ENCODE measurements at regions not wholly inside any gene's neighbourhood (a gene's known extent, or its start where the extent isn't known, plus 50 kb on each side); places are given as distances from the start of the nearest gene placed in this dataset.

DNA sequence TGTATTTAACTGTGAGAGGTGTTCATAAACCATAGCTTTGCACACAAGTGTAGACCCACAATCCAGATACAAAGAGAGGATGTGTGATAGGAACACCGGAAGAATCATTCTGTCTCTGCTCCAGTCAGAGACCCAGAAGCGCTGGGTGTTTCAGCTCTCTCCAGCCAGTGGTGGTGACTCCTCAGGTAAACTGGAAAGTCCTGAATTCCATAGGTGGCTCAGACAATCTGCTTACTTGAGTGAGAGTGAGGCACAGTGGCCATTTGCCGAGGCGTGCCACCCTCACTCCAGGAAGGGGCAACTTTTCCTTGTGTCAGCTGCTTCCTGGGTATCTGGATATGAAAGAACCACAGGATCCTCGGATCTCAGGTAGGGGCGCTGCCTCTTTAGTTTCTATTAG lies 171.5 kb downstream of the KCNS3 start:
- CTCF ChIA-PET = interaction anchor here (0.6 kb wide), 1 partner anchor 16 kb away, joined by 3 read pairs; no protein-coding TSS in a partner anchor
- DNase-seq (ENCODE audit: low read depth in 1 of 2, low spot score in 1 of 2) = no peak
- no peak for TF ChIP-seq FOSB (CRISPR knock-in tag; IDR thresholded peaks at IDR 0.05)
- no peak for TF ChIP-seq POLR2AphosphoS2 (conservative IDR thresholded peaks at IDR 0.05; ENCODE audit: low read length)
- TF ChIP-seq, protein P1, sequence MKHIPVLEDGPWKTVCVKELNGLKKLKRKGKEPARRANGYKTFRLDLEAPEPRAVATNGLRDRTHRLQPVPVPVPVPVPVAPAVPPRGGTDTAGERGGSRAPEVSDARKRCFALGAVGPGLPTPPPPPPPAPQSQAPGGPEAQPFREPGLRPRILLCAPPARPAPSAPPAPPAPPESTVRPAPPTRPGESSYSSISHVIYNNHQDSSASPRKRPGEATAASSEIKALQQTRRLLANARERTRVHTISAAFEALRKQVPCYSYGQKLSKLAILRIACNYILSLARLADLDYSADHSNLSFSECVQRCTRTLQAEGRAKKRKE (CRISPR knock-in tag; IDR thresholded peaks at IDR 0.05; ENCODE audit: low read depth) = no peak
- TF ChIP-seq EHF (CRISPR knock-in tag; IDR thresholded peaks at IDR 0.05) = no peak
- no peak for TF ChIP-seq ZSCAN20 (CRISPR knock-in tag; IDR thresholded peaks at IDR 0.05)
- TF ChIP-seq, protein P2, sequence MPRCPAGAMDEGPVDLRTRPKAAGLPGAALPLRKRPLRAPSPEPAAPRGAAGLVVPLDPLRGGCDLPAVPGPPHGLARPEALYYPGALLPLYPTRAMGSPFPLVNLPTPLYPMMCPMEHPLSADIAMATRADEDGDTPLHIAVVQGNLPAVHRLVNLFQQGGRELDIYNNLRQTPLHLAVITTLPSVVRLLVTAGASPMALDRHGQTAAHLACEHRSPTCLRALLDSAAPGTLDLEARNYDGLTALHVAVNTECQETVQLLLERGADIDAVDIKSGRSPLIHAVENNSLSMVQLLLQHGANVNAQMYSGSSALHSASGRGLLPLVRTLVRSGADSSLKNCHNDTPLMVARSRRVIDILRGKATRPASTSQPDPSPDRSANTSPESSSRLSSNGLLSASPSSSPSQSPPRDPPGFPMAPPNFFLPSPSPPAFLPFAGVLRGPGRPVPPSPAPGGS (IDR thresholded peaks at IDR 0.05) = no peak
- TF ChIP-seq, protein P3, sequence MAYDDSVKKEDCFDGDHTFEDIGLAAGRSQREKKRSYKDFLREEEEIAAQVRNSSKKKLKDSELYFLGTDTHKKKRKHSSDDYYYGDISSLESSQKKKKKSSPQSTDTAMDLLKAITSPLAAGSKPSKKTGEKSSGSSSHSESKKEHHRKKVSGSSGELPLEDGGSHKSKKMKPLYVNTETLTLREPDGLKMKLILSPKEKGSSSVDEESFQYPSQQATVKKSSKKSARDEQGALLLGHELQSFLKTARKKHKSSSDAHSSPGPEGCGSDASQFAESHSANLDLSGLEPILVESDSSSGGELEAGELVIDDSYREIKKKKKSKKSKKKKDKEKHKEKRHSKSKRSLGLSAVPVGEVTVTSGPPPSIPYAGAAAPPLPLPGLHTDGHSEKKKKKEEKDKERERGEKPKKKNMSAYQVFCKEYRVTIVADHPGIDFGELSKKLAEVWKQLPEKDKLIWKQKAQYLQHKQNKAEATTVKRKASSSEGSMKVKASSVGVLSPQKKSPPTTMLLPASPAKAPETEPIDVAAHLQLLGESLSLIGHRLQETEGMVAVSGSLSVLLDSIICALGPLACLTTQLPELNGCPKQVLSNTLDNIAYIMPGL (CRISPR knock-in tag; IDR thresholded peaks at IDR 0.05; ENCODE audit: borderline replicate concordance) = no peak
- TF ChIP-seq, protein P4, sequence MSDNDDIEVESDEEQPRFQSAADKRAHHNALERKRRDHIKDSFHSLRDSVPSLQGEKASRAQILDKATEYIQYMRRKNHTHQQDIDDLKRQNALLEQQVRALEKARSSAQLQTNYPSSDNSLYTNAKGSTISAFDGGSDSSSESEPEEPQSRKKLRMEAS (IDR thresholded peaks at IDR 0.05) = no peak
- no peak for TF ChIP-seq RFX5 (IDR thresholded peaks at IDR 0.05)
- no peak for TF ChIP-seq RCOR1 (IDR thresholded peaks at IDR 0.05; ENCODE audit: low read depth, low read length)
- TF ChIP-seq MAFK (IDR thresholded peaks at IDR 0.05; ENCODE audit: partially characterized antibody) = no peak
- TF ChIP-seq, protein P5, sequence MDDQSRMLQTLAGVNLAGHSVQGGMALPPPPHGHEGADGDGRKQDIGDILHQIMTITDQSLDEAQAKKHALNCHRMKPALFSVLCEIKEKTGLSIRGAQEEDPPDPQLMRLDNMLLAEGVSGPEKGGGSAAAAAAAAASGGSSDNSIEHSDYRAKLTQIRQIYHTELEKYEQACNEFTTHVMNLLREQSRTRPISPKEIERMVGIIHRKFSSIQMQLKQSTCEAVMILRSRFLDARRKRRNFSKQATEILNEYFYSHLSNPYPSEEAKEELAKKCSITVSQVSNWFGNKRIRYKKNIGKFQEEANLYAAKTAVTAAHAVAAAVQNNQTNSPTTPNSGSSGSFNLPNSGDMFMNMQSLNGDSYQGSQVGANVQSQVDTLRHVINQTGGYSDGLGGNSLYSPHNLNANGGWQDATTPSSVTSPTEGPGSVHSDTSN (IDR thresholded peaks at IDR 0.05) = no peak
- TF ChIP-seq NPAS2 (CRISPR knock-in tag; IDR thresholded peaks at IDR 0.05; ENCODE audit: borderline replicate concordance) = no peak
- no peak for FAIRE-seq
- POLR2A ChIA-PET = no interaction called here
- ATAC-seq = no peak
- H3K4me2 ChIP-seq = no peak overlapping the region
- whole genome bisulfite sequencing (ENCODE audit: missing lambda C conversion rate) = 44% methylated on average over 6 of the region's 6 CpGs
- H3K4me1 ChIP-seq = no peaks in the 10 kb centered on the region
- no peak overlapping the region for H3K27ac ChIP-seq
- no peaks in the 10 kb centered on the region for H3K9me3 ChIP-seq
- no peak overlapping the region for H3K4me3 ChIP-seq

DNA sequence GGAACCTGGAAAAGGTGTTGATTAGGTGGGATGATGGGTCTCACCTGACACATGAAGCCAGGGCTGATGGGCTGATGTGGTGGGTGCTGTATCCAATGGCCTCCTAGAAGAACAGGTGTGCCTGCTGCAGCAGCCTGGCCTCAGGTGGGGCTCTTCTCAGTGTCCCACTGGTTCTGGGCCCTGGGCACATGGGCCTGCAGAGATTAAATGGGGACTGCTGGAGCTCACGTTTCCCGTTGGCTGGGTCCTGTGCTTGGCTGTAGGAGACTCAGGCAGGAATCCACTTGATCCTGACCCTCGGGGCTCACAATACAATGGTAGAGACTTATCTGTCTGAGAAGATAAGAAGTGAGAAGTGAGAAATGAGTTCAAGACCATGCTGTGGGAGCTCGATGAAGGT lies 170.9 kb downstream of the KCNS3 start:
- no peak for ATAC-seq
- no peaks in the 10 kb centered on the region for H3K9me3 ChIP-seq
- no peak overlapping the region for H3K4me3 ChIP-seq
- no peak overlapping the region for H3K27ac ChIP-seq
- no peak for DNase-seq (ENCODE audit: low read depth in 1 of 2, low spot score in 1 of 2)
- no peaks in the 10 kb centered on the region for H3K4me1 ChIP-seq
- WGBS (ENCODE audit: missing lambda C conversion rate) = 8% methylated on average over 4 of the region's 4 CpGs
- ChIA-PET CTCF (no interaction called here), POLR2A (no interaction called here)
- TF ChIP-seq NPAS2 (CRISPR knock-in tag; IDR thresholded peaks at IDR 0.05; ENCODE audit: borderline replicate concordance) = no peak
- no peak for FAIRE-seq
- H3K4me2 ChIP-seq = no peak overlapping the region

DNA sequence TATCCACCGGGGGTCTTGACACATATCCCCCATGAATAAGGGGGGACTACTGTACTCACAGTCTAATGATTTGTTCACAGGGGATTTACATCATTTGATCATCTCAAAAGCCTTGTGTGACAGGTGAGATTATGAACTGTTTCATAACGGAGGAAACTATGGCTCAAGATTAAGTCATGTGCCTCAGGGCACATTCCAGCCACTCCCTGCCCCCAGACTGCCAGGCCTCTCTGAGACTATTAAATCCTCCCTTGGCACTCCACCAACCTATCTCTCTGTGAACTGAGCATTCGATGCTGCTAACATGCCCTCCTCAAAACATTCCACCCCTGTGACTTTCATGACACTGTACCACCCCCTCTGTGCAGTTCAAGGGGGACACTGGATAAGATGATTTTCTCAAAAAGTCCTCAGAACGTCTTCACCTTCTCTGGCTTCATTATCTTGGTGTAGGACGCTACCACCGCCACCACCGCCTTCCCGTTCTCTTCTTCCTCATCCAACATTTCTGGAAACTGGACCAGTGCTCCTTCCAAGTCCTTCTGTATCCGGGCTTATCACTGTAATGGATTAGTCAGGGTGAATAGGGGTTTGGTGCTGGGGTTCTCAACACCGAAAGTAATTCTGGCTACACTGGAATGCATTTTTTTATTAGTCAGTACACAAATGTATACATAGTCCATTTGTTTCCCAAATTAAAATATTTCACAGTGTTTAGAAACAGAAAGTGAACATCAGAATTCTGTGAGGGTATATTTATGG lies 169.6 kb downstream of the KCNS3 start:
- Histone ChIP-seq H3K9me3 (no peaks in the 10 kb centered on the region), H3K27ac (no peak overlapping the region), H3K4me2 (no peak overlapping the region), H3K4me3 (no peak overlapping the region), H3K4me1 (no peaks in the 10 kb centered on the region)
- ChIA-PET POLR2A (no interaction called here), CTCF (no interaction called here)
- no peak for FAIRE-seq
- peak; percentile 5 to 10 for DNase-seq (ENCODE audit: low read depth in 1 of 2, low spot score in 1 of 2)
- 30% methylated on average over 10 of the region's 10 CpGs for WGBS (ENCODE audit: missing lambda C conversion rate)
- no peak for TF ChIP-seq RFX5 (IDR thresholded peaks at IDR 0.05)
- TF ChIP-seq NPAS2 (CRISPR knock-in tag; IDR thresholded peaks at IDR 0.05; ENCODE audit: borderline replicate concordance) = no peak
- no peak for TF ChIP-seq CHD4 (IDR thresholded peaks at IDR 0.05; ENCODE audit: borderline replicate concordance)
- TF ChIP-seq ZFP36 (IDR thresholded peaks at IDR 0.05; ENCODE audit: borderline replicate concordance, partially characterized antibody) = no peak
- TF ChIP-seq EHMT2 (IDR thresholded peaks at IDR 0.05; ENCODE audit: low read depth) = no peak
- peak in 1 of 2 experiments; percentile 33; a peak in 2 of 6 replicates for ATAC-seq
